CD8-positive, alpha-beta memory T cell (primary cell): ENCODE measurements at regions not wholly inside any gene's neighbourhood (a gene's known extent, or its start where the extent isn't known, plus 50 kb on each side); places are given as distances from the start of the nearest gene placed in this dataset.

Experiments
- CTCF ChIA-PET: fragments of 350-600 bp; sonication (Branson Sonifier 250); formaldehyde crosslinking; loops from one replicate; lab custom pipeline; 2021; ENCODE audit warnings: antibody characterized with exemption; lab: Charles Lee
- POLR2A ChIA-PET: fragments of 350-600 bp; sonication (Branson Sonifier 250); formaldehyde crosslinking; loops from one replicate; lab custom pipeline; 2021; ENCODE audit warnings: antibody characterized with exemption; lab: Charles Lee
- DNase-seq, 5 donors: peaks; one replicate each; pipeline versions ENCODE4 v3.0.0 to v3.0.0-alpha.2; 2020 to 2022; ENCODE audit warnings: mixed read lengths in 1 of 5
- H3K27ac ChIP-seq: one replicate; pipeline ENCODE4 v1.7.0; 2013; ENCODE audit warnings: low read depth, mild to moderate bottlenecking, low read length, moderate library complexity
- H3K27me3 ChIP-seq: 2 replicates; pipeline ENCODE4 v1.7.0; 2013; ENCODE audit warnings: low read length, mild to moderate bottlenecking; ENCODE audit not compliant: insufficient read depth, poor library complexity, severe bottlenecking
- H3K36me3 ChIP-seq: 2 replicates; pipeline ENCODE4 v1.7.0; 2013; ENCODE audit warnings: mild to moderate bottlenecking, low read length, moderate library complexity; ENCODE audit not compliant: insufficient read depth
- H3K4me1 ChIP-seq: 2 replicates; pipeline ENCODE4 v1.7.0; 2013; ENCODE audit warnings: mild to moderate bottlenecking, low read length, moderate library complexity; ENCODE audit not compliant: insufficient read depth
- H3K4me3 ChIP-seq: 2 replicates; pipeline ENCODE4 v1.7.0; 2013; ENCODE audit warnings: mild to moderate bottlenecking, low read length
- H3K9me3 ChIP-seq: 2 replicates; pipeline ENCODE4 v1.7.0; 2013; ENCODE audit warnings: mild to moderate bottlenecking, low read length
- H3K27ac Mint-ChIP-seq, 8 donors: one replicate each; pipeline ENCODE4 v1.8.0; 2020 to 2021; ENCODE audit warnings: mixed read lengths in 8 of 8, mild to moderate bottlenecking in 6 of 8, inconsistent platforms in 3 of 8, moderate library complexity in 3 of 8
- H3K27me3 Mint-ChIP-seq, 2 donors: one replicate each; pipeline ENCODE4 v1.8.0; 2020 to 2021; ENCODE audit warnings: mixed read lengths in 2 of 2, mild to moderate bottlenecking in 1 of 2, moderate library complexity in 1 of 2
- H3K36me3 Mint-ChIP-seq, 3 donors: one replicate each; pipeline ENCODE4 v1.8.0; 2020 to 2021; ENCODE audit warnings: mixed read lengths in 3 of 3, inconsistent platforms in 1 of 3, mild to moderate bottlenecking in 1 of 3
- H3K4me1 Mint-ChIP-seq, 3 donors: one replicate each; pipeline ENCODE4 v1.8.0; 2020 to 2021; ENCODE audit warnings: mixed read lengths in 3 of 3, inconsistent platforms in 1 of 3, mild to moderate bottlenecking in 1 of 3
- H3K4me3 Mint-ChIP-seq, 7 donors: one replicate each; pipeline ENCODE4 v1.8.0; 2020 to 2021; ENCODE audit warnings: mixed read lengths in 7 of 7, mild to moderate bottlenecking in 6 of 7, moderate library complexity in 4 of 7, inconsistent platforms in 2 of 7
- H3K9me3 Mint-ChIP-seq, 5 donors: one replicate each; pipeline ENCODE4 v1.8.0; 2020 to 2022; ENCODE audit warnings: mixed read lengths in 5 of 5, mild to moderate bottlenecking in 3 of 5, moderate library complexity in 2 of 5, inconsistent platforms in 1 of 5

DNA sequence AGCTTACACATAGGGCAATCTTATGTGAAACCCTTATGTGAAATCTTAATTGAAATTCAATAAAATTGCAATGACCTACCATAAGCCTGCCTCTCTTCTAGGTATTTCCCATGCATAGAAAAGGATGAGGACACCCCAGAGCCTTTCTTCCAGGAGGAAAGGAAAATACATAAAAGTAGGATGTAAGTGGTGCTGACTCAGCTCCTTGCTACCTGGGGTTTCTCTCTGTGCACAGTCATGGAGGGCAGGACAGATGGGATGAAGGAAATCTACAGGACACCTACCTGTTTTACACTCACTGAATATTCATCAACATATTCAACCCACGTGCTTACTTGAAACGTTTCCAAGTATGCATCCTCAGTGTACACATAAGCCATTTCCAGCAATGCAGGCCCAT, 1299.2 kb upstream of the SLC10A2 start:
- POLR2A ChIA-PET: no interaction called here
- peaks cover 0 to 2% of the 10 kb centered on the region in 2 donors for H3K27me3 Mint-ChIP-seq

DNA sequence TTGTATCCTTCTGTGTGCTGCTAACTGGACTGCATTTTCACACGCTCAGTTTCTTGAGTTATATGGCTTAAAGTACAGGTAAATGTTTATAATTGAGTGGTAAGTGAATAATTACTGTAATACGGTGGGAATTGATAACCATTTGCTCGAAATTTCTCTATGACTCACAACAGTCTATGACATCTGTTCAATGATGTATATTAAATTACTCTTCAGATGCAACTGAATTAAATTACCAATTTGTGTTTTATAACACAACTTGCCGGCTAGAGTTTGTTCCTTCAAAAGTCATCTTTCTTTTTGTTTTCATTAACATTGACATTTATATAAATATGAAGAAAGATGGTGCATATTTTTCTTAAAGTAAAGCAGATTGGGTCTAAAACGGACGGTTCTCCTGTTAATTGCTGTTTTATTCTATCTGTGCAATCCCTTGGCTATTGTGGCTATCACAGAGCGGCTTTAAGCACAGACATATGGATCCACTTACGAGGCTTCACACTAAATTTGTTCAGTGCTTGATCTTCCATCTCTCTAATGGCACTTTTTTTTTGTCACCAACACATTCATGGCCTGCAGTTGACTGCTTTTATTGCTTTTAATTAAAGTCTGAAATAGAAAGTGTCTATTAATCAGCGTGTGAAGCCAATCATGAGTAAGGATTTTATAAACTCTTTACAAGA, 1291.6 kb upstream of the SLC10A2 start:
- CTCF ChIA-PET: no interaction called here

More for the DNA sequence above, 1299.2 kb upstream of the SLC10A2 start:
- Histone ChIP-seq H3K4me3 (no peak overlapping the region), H3K27ac (no peak overlapping the region), H3K9me3 (no peaks in the 10 kb centered on the region), H3K36me3 (no peaks in the 10 kb centered on the region), H3K27me3 (no peaks in the 10 kb centered on the region), H3K4me1 (no peaks in the 10 kb centered on the region)
- Mint-ChIP-seq H3K4me1 (no peaks in the 10 kb centered on the region), H3K4me3 (no peak overlapping the region), H3K36me3 (no peaks in the 10 kb centered on the region), H3K9me3 (peaks cover 0 to 16% (median 0%) of the 10 kb centered on the region in 5 donors), H3K27ac (no peak overlapping the region)
- CTCF ChIA-PET: no interaction called here
- DNase-seq: no peak

DNA sequence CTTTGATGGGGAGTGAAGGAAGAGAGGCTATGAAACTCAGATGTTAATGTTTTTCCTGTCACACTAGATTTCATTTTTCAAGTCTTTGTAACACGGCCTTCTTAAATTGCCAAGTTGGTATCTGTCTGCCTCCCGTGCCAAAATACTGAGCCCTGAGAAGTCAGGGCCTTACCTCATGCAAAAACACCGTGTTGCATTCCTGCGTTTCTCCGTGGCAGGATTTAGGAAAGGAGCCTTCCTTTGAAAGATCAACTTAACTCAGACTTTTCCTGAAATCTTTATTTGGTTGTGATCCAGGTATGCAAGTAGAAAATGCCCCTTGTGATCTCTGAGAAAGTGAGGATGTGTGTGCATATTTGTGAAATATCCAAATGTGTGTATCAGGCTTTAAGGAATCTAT, 1291.0 kb upstream of the SLC10A2 start:
- Histone ChIP-seq H3K4me3 (no peak overlapping the region), H3K4me1 (no peaks in the 10 kb centered on the region), H3K27ac (no peak overlapping the region), H3K9me3 (no peaks in the 10 kb centered on the region), H3K27me3 (no peaks in the 10 kb centered on the region), H3K36me3 (no peaks in the 10 kb centered on the region)
- Mint-ChIP-seq H3K9me3 (peaks cover 2 to 6% (median 3%) of the 10 kb centered on the region in 5 donors), H3K27me3 (no peaks in the 10 kb centered on the region), H3K4me1 (no peaks in the 10 kb centered on the region), H3K36me3 (no peaks in the 10 kb centered on the region), H3K27ac (no peak overlapping the region), H3K4me3 (no peak overlapping the region)
- ChIA-PET CTCF (no interaction called here), POLR2A (no interaction called here)
- DNase-seq: no peak

More for the DNA sequence above, 1291.6 kb upstream of the SLC10A2 start:
- Mint-ChIP-seq H3K36me3 (no peaks in the 10 kb centered on the region), H3K27me3 (no peaks in the 10 kb centered on the region), H3K4me1 (no peaks in the 10 kb centered on the region), H3K27ac (no peak overlapping the region), H3K9me3 (peaks cover 2 to 6% (median 3%) of the 10 kb centered on the region in 5 donors), H3K4me3 (no peak overlapping the region)
- H3K27ac ChIP-seq: no peak overlapping the region
- H3K9me3 ChIP-seq: no peaks in the 10 kb centered on the region
- DNase-seq: no peak
- POLR2A ChIA-PET: no interaction called here
- no peak overlapping the region for H3K4me3 ChIP-seq
- H3K4me1 ChIP-seq: no peaks in the 10 kb centered on the region
- no peaks in the 10 kb centered on the region for H3K27me3 ChIP-seq
- H3K36me3 ChIP-seq: no peaks in the 10 kb centered on the region

DNA sequence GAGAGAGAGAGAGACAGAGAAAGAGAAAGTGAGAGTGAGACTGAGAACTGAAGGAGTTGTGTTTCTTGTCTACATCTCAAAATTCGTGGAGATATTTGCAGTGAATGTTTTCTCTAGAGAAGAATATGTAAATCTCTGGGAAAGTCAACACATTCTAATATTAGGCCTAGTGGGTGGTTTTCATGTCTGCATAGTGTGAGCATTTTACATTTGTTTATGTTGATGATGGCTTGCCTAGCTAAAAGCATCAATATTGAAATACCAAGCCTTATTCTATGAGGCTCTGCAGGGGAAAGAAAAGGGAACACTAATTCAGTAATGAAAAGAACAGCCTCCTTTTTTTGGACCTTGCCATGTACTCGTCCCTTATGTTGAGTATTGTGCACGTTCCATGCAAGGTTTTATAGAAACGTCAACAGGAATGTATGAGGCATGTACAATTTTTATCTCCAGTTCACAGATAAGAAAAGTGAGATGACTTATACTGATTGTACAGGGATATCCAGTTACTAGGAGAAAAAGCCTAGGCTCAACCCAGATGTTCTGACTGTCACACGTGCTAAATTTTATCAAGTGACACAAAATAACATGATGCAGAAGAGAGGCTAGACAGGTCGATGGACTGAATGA, 1288.9 kb upstream of the SLC10A2 start:
- H3K4me1 ChIP-seq: no peaks in the 10 kb centered on the region
- no peaks in the 10 kb centered on the region for H3K4me1 Mint-ChIP-seq
- H3K9me3 Mint-ChIP-seq: peaks cover 2 to 11% (median 5%) of the 10 kb centered on the region in 5 donors
- POLR2A ChIA-PET: no interaction called here
- CTCF ChIA-PET: no interaction called here
- no peaks in the 10 kb centered on the region for H3K36me3 ChIP-seq
- no peaks in the 10 kb centered on the region for H3K27me3 ChIP-seq
- no peak overlapping the region for H3K27ac ChIP-seq
- H3K4me3 ChIP-seq: no peak overlapping the region
- DNase-seq: no peak
- H3K36me3 Mint-ChIP-seq: no peaks in the 10 kb centered on the region
- no peaks in the 10 kb centered on the region for H3K9me3 ChIP-seq
- no peaks in the 10 kb centered on the region for H3K27me3 Mint-ChIP-seq
- H3K4me3 Mint-ChIP-seq: no peak overlapping the region
- no peak overlapping the region for H3K27ac Mint-ChIP-seq

DNA sequence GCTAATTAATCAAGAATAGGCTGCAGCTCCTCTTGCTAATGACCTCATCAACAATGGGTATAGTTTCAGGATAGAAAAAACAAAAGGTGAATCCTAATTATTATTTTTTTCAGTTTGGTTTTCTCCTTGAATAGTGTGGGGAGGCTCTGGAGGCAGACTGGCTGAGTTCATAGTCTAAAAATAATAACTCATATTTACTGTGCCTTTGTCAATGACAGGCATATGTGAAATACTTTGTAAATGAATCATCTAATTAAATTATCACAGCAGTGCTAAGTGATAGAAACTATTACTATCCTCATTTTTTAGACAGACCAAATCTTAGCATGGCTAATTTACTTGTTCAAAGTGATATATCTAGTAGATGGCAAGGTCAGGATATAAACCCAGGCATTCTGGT, 1261.0 kb upstream of the SLC10A2 start:
- POLR2A ChIA-PET: no interaction called here
- no peak overlapping the region for H3K27ac Mint-ChIP-seq

DNA sequence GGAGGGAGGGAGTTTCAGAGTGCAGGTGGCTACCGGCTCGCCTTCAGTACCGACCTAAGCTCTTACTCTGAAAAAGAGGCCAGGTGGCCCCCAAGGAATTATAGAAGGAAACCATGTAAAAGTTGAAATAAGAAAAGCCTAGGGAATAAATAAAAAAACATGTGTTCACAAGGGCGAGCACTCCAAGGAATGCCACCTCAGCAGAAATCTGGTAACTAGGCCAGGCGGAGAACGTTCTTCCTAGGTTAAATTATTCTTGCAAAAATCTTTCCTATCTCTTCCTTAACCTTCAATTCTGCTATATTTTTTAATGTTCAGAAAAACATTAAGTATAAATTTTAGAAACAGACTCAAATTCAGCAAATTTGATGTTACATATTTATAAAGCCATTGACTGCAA, 1260.3 kb upstream of the SLC10A2 start:
- Mint-ChIP-seq H3K27me3 (no peaks in the 10 kb centered on the region), H3K4me3 (no peak overlapping the region), H3K36me3 (no peaks in the 10 kb centered on the region), H3K9me3 (peaks cover 0 to 7% (median 4%) of the 10 kb centered on the region in 5 donors), H3K27ac (no peak overlapping the region), H3K4me1 (no peaks in the 10 kb centered on the region)
- H3K9me3 ChIP-seq: no peaks in the 10 kb centered on the region
- no peaks in the 10 kb centered on the region for H3K36me3 ChIP-seq
- ChIA-PET POLR2A (no interaction called here), CTCF (no interaction called here)
- DNase-seq: no peak
- no peak overlapping the region for H3K4me3 ChIP-seq
- no peaks in the 10 kb centered on the region for H3K27me3 ChIP-seq
- no peaks in the 10 kb centered on the region for H3K4me1 ChIP-seq
- H3K27ac ChIP-seq: no peak overlapping the region

More for the DNA sequence above, 1261.0 kb upstream of the SLC10A2 start:
- H3K4me3 Mint-ChIP-seq: no peak overlapping the region
- H3K27me3 Mint-ChIP-seq: no peaks in the 10 kb centered on the region
- Histone ChIP-seq H3K36me3 (no peaks in the 10 kb centered on the region), H3K4me3 (no peak overlapping the region), H3K27ac (no peak overlapping the region), H3K4me1 (no peaks in the 10 kb centered on the region), H3K27me3 (no peaks in the 10 kb centered on the region), H3K9me3 (no peaks in the 10 kb centered on the region)
- CTCF ChIA-PET: no interaction called here
- no peaks in the 10 kb centered on the region for H3K4me1 Mint-ChIP-seq
- peaks cover 0 to 9% (median 3%) of the 10 kb centered on the region in 5 donors for H3K9me3 Mint-ChIP-seq
- DNase-seq: no peak
- H3K36me3 Mint-ChIP-seq: no peaks in the 10 kb centered on the region

DNA sequence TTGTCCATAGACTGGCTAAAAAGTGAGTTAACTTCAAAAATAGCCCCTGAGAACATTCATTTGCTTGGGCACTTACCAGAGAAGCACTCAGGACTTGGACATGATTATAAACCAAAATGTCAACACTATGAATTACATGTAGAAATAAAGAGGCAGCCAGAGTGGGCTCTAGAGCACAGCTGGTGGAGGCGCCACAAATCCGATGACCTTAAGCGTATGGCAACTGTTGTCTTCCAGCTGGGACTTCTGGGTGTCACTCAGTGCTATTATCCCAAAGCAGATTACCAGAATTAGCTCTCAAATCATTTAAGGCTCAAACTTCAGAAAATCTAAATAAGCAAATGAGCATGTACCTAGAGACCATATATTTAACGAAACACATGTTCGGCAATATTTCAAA, 1255.5 kb upstream of the SLC10A2 start:
- H3K36me3 Mint-ChIP-seq: no peaks in the 10 kb centered on the region
- H3K9me3 ChIP-seq: no peaks in the 10 kb centered on the region
- H3K27ac Mint-ChIP-seq: no peak overlapping the region
- H3K27me3 Mint-ChIP-seq: no peaks in the 10 kb centered on the region
- no peaks in the 10 kb centered on the region for H3K36me3 ChIP-seq
- H3K4me1 Mint-ChIP-seq: no peaks in the 10 kb centered on the region
- ChIA-PET CTCF (no interaction called here), POLR2A (no interaction called here)
- peaks cover 0 to 11% (median 0%) of the 10 kb centered on the region in 5 donors for H3K9me3 Mint-ChIP-seq
- no peak overlapping the region for H3K4me3 ChIP-seq
- H3K4me3 Mint-ChIP-seq: no peak overlapping the region
- H3K27me3 ChIP-seq: no peaks in the 10 kb centered on the region
- DNase-seq: no peak
- H3K4me1 ChIP-seq: no peaks in the 10 kb centered on the region
- H3K27ac ChIP-seq: no peak overlapping the region

DNA sequence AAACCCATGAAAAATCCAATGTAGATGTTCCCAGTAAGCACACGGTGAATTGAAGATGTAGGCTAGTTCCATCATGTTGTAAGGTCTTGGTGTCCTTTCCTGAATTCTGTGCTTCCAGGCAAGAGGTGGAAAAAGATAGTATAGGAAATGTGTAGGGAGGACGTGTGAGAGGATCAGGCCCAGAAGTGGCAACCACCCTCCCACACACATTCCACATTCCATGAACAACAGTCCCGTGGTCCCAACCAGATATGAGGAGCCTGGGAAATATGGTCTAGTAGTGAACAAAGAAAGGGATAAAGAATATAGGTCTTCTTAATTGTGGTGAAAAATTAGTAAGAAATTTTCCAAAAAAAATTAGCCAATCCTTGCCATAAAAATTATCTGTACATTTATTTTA, 1254.2 kb upstream of the SLC10A2 start:
- H3K9me3 ChIP-seq: no peaks in the 10 kb centered on the region
- H3K36me3 Mint-ChIP-seq: no peaks in the 10 kb centered on the region
- H3K4me1 ChIP-seq: no peaks in the 10 kb centered on the region
- H3K27ac ChIP-seq: no peak overlapping the region
- DNase-seq: no peak
- no peak overlapping the region for H3K27ac Mint-ChIP-seq
- H3K36me3 ChIP-seq: no peaks in the 10 kb centered on the region
- ChIA-PET CTCF (no interaction called here), POLR2A (no interaction called here)
- H3K4me3 Mint-ChIP-seq: no peak overlapping the region
- no peaks in the 10 kb centered on the region for H3K27me3 Mint-ChIP-seq
- no peaks in the 10 kb centered on the region for H3K27me3 ChIP-seq
- peaks cover 0 to 11% (median 0%) of the 10 kb centered on the region in 5 donors for H3K9me3 Mint-ChIP-seq
- no peaks in the 10 kb centered on the region for H3K4me1 Mint-ChIP-seq
- no peak overlapping the region for H3K4me3 ChIP-seq
